Activated CD4-positive, alpha-beta T cell treated with anti-CD3 and anti-CD28 coated beads, Interleukin-2, amount 50 U/mL, for 48 hours (primary cell): ENCODE measurements at regions not wholly inside any gene's neighbourhood (a gene's known extent, or its start where the extent isn't known, plus 50 kb on each side); places are given as distances from the start of the nearest gene placed in this dataset.

ENCODE experiments used
- DNase-seq, 2 experiments: peaks; one replicate each; pipeline ENCODE4 v3.0.0-alpha.2; 2020

GRCh38 chr11:35077709-35078469 lies 61.1 kb upstream of the CD44 start:
- peak in 1 of 2 experiments; percentile 49 for DNase-seq

- DNase-seq = no peak
These were observed 60.6 kb upstream of the CD44 start for GRCh38 chr11:35078470-35078735.

- DNase-seq = no peak
These were observed 59.4 kb upstream of the CD44 start for GRCh38 chr11:35079611-35080010.

- peak; percentile 77 to 83 for DNase-seq
These were observed 56.4 kb upstream of the CD44 start for GRCh38 chr11:35082321-35083180.

DNA sequence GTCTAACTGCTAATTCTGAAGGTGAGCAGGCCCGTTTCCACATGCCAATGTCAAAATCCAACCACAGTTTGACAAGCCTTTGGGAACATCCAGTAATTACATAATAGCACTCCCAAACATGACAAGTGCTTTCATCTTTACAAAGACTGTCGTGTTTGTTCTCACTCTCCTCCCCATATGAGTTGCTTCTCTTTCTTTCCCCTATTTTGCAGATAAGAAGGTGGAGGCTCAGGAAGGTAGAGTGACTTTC lies 55.9 kb upstream of the CD44 start:
- DNase-seq = no peak

- DNase-seq = peak; percentile 55 to 67
These were observed 55.3 kb upstream of the CD44 start for GRCh38 chr11:35083431-35084238.

GRCh38 chr11:35084817-35085440 lies 54.0 kb upstream of the CD44 start:
- DNase-seq = no peak

DNA sequence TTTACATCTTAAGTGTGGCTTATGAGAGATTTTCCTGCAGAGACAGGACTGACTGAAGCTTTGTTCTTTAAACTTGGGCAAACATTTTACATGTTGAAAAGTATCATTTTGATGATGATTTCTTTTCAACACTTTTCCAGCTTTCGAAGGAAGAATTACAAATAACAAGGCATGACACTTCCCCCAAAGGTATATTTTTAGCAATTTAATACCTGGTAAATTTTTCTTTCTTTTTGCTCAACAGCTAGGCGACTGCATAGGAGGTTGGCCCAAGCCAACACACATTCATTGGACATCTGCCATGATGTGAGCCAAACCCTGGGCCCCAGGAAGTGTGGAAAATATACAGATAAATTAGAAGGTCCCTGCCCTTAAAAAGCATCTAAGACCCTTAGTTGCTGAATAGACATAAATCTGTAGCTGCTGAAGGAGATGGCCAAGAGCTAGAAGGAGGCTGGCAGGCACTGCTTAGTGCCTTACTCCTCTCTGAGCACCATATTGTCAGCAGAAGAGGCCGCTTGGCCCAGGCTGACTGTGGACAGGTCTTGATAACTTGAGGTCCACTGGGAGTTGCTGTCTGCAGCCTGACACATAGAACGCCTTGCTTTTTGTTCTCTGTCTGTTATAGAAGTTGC lies 53.3 kb upstream of the CD44 start:
- DNase-seq = no peak

GRCh38 chr11:35087648-35088047 lies 51.3 kb upstream of the CD44 start:
- DNase-seq = peak in 1 of 2 experiments; percentile 33

GRCh38 chr11:35088226-35088625 lies 50.7 kb upstream of the CD44 start:
- no peak for DNase-seq

DNA sequence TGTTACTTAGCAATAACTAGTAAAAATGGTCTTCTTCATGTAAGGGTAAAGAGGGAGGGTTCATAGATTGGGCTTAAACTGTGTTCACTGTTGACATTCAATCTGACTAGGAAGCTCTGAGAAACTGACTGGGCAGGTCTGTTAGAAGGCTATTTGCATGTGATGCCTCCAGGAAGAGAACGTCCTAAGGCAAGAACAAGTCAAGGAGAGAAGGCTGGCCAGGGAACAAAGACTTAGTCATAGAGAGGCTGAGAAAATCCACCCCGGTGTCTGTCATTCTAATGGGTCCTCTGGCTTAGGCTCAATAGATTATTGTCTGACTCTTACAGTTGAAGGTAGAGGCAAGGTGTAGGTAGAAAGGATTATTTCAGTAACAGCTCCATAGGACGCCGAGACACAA lies 50.3 kb upstream of the CD44 start:
- no peak for DNase-seq
